Ovary (tissue), 7 donors: ENCODE measurements at regions not wholly inside any gene's neighbourhood (a gene's known extent, or its start where the extent isn't known, plus 50 kb on each side); places are given as distances from the start of the nearest gene placed in this dataset.
"Not testable (repeated sequence)": the region's sequence is repeated elsewhere in the genome, so short reads cannot be mapped to it uniquely, and the experiment has no call there.

Source experiments
- DNase-seq, 5 donors: peaks; one replicate each; pipeline ENCODE4 v3.0.0-alpha.2; 2019 to 2020
- H3K27ac ChIP-seq, 2 donors: fragments of 200-600 bp; one replicate each; pipeline versions ENCODE4 v1.5.1 to v1.8.0; 2019 to 2022
- H3K27me3 ChIP-seq: fragments of 200-600 bp; one replicate; pipeline ENCODE4 v1.8.0; 2022
- H3K36me3 ChIP-seq: fragments of 200-600 bp; sonication (generic); one replicate; pipeline ENCODE4 v1.5.1; 2019
- H3K4me1 ChIP-seq: one replicate; pipeline ENCODE4 v1.8.1; 2013; ENCODE audit warnings: mild to moderate bottlenecking, moderate library complexity; ENCODE audit not compliant: insufficient read depth
- H3K4me3 ChIP-seq: fragments of 200-600 bp; sonication (generic); one replicate; pipeline ENCODE4 v1.5.1; 2017
- H3K9me3 ChIP-seq, 2 donors: fragments of 200-600 bp in 1 of 2; sonication (generic) in 1 of 2; one replicate each; pipeline versions ENCODE4 v1.5.1 to v1.8.1; 2013 to 2019; ENCODE audit warnings: mild to moderate bottlenecking in 1 of 2, moderate library complexity in 1 of 2
- CTCF ChIP-seq, 3 donors: fragments of 450-650 bp in 2 of 3; fragments of 200-600 bp in 1 of 3; IDR thresholded peaks; one replicate each; pipeline versions ENCODE4 v1.5.1 to v1.8.0; 2016 to 2022; ENCODE audit warnings: antibody characterized with exemption in 3 of 3, mild to moderate bottlenecking in 1 of 3
- EP300 ChIP-seq: sonication (generic); formaldehyde crosslinking; IDR thresholded peaks from one replicate; pipeline ENCODE4 v1.6.1; 2017; ENCODE audit warnings: antibody characterized with exemption
- POLR2A ChIP-seq: fragments of 450-650 bp; IDR thresholded peaks from one replicate; pipeline ENCODE4 v1.6.1; 2017; ENCODE audit warnings: antibody characterized with exemption, mild to moderate bottlenecking, moderate library complexity
- WGBS, 3 donors: extraction: QIAGEN DNeasy Blood & Tissue Kit in 1 of 3; methylation state at CpG; one replicate each; pipeline versions ENCODE4 v1.1.5 to v1.1.7; 2013 to 2017; 5-methylcytosine and 5-hydroxymethylcytosine counted together
- intact Hi-C, 4 donors: fragments of 100-400 bp; cut with DNase I; formaldehyde crosslinking; loops; one replicate each; pipeline versions ENCODE4 v1.11.0 to v1.15.1; 2022 to 2023
- donor health status: DM: no; HTN: no; CAD: no; lungs with moderate emphysema.
- donor health status: DM: no; HTN: no; CAD: no.
- donor health status: Bipolar disorder and iron deficiency.
- donor health status: DM: no; HTN: no; CAD: no.
- donor health status: DM: yes; HTN: yes; CAD: no.

GRCh38 chr2:239868556-239869181, 156.5 kb downstream of the NDUFA10 start:
- Histone ChIP-seq H3K4me3 (no peak overlapping the region), H3K4me1 (no peaks in the 10 kb centered on the region), H3K27me3 (no peaks in the 10 kb centered on the region), H3K9me3 (no peaks in the 10 kb centered on the region), H3K27ac (no peak overlapping the region), H3K36me3 (no peaks in the 10 kb centered on the region)
- intact Hi-C loops, result no loop called here
- DNase-seq, result no peak
- WGBS, 3 donors, result 92 to 97% (median 95%) methylated on average over 4 of the region's 4 CpGs
- no peak for TF ChIP-seq CTCF (IDR thresholded peaks at IDR 0.05)
- no peak for TF ChIP-seq EP300
- TF ChIP-seq POLR2A, result no peak

GRCh38 chr2:239866778-239867177, 158.4 kb downstream of the NDUFA10 start:
- Histone ChIP-seq H3K9me3 (no peaks in the 10 kb centered on the region), H3K4me1 (no peaks in the 10 kb centered on the region), H3K27me3 (no peaks in the 10 kb centered on the region), H3K36me3 (no peaks in the 10 kb centered on the region), H3K4me3 (no peak overlapping the region), H3K27ac (no peak overlapping the region)
- no peak for TF ChIP-seq POLR2A
- no peak for TF ChIP-seq CTCF (IDR thresholded peaks at IDR 0.05)
- TF ChIP-seq EP300, result no peak
- DNase-seq, result no peak
- 85 to 93% (median 90%) methylated on average over 3 of the region's 3 CpGs for WGBS, 3 donors
- intact Hi-C loops, result no loop called here

GRCh38 chr2:239866350-239866749, 158.8 kb downstream of the NDUFA10 start:
- intact Hi-C loops, result no loop called here
- H3K9me3 ChIP-seq, result no peaks in the 10 kb centered on the region
- H3K4me3 ChIP-seq, result no peak overlapping the region
- WGBS, 3 donors, result 92 to 98% (median 95%) methylated on average over 1 of the region's 1 CpG
- DNase-seq, result no peak
- TF ChIP-seq CTCF (IDR thresholded peaks at IDR 0.05), result no peak
- no peak for TF ChIP-seq EP300
- no peak for TF ChIP-seq POLR2A
- H3K4me1 ChIP-seq, result no peaks in the 10 kb centered on the region
- H3K36me3 ChIP-seq, result no peaks in the 10 kb centered on the region
- H3K27me3 ChIP-seq, result no peaks in the 10 kb centered on the region
- no peak overlapping the region for H3K27ac ChIP-seq

GRCh38 chr2:239865856-239866255, 159.3 kb downstream of the NDUFA10 start:
- WGBS, 3 donors, result 85 to 89% (median 86%) methylated on average over 5 of the region's 5 CpGs
- H3K36me3 ChIP-seq, intact Hi-C loops: not testable (repeated sequence)

GRCh38 chr2:239865059-239865639, 160.0 kb downstream of the NDUFA10 start:
- no peaks in the 10 kb centered on the region for H3K36me3 ChIP-seq
- intact Hi-C loops, result no loop called here
- DNase-seq, result no peak
- H3K9me3 ChIP-seq, result no peaks in the 10 kb centered on the region
- no peak overlapping the region for H3K27ac ChIP-seq
- TF ChIP-seq EP300 (no peak), CTCF (IDR thresholded peaks at IDR 0.05) (no peak), POLR2A (no peak)
- no peaks in the 10 kb centered on the region for H3K4me1 ChIP-seq
- no peaks in the 10 kb centered on the region for H3K27me3 ChIP-seq
- WGBS, 3 donors, result 91 to 93% (median 93%) methylated on average over 42 of the region's 42 CpGs
- H3K4me3 ChIP-seq, result no peak overlapping the region

More at GRCh38 chr2:239865856-239866255, 159.3 kb downstream of the NDUFA10 start:
- not testable (repeated sequence) for DNase-seq, H3K27me3 ChIP-seq, H3K4me1 ChIP-seq, H3K27ac ChIP-seq, H3K4me3 ChIP-seq, H3K9me3 ChIP-seq
